Body of pancreas (tissue), 4 donors: ENCODE measurements at regions not wholly inside any gene's neighbourhood (a gene's known extent, or its start where the extent isn't known, plus 50 kb on each side); places are given as distances from the start of the nearest gene placed in this dataset.

Experiments used
- ATAC-seq: fragments of 150-250 bp; one replicate; pipeline ENCODE4 v1.9.1; 2016
- DNase-seq, 4 donors: peaks; one replicate each; pipeline ENCODE4 v3.0.0-alpha.2; 2019
- H3K27ac ChIP-seq, 4 donors: fragments of 200-600 bp; sonication (generic); 1 replicate in 3 of 4; 2 replicates in 1 of 4; pipeline versions ENCODE4 v1.5.1 to v1.6.1; 2016 to 2019; ENCODE audit warnings: mild to moderate bottlenecking in 1 of 4, mixed read lengths in 1 of 4, moderate library complexity in 1 of 4
- H3K27me3 ChIP-seq, 2 donors: fragments of 200-600 bp; sonication (generic); one replicate each; pipeline ENCODE4 v1.6.0; 2016; ENCODE audit warnings: mild to moderate bottlenecking in 1 of 2
- H3K36me3 ChIP-seq, 2 donors: fragments of 200-600 bp; sonication (generic); replicated peaks in 1 of 2; 2 replicates each; pipeline ENCODE4 v1.5.1; 2016; ENCODE audit warnings: low read depth in 2 of 2; ENCODE audit not compliant: insufficient read depth in 1 of 2
- H3K4me1 ChIP-seq: fragments of 200-600 bp; sonication (generic); one replicate; pipeline ENCODE4 v1.6.0; 2016
- H3K4me3 ChIP-seq, 2 donors: fragments of 200-600 bp; sonication (generic); 1 replicate in 1 of 2; 2 replicates in 1 of 2; pipeline ENCODE4 v1.5.1; 2016 to 2019
- H3K9me3 ChIP-seq, 3 donors: fragments of 200-600 bp; sonication (generic); 1 replicate in 2 of 3; 2 replicates in 1 of 3; pipeline ENCODE4 v1.5.1; 2016
- CTCF ChIP-seq, 7 experiments: fragments of 450-650 bp in 4 of 7; fragments of 200-600 bp in 3 of 7; sonication (generic) in 3 of 7; IDR thresholded peaks; one replicate each; pipeline ENCODE4 v1.5.1; 2016 to 2019; ENCODE audit warnings: antibody characterized with exemption in 7 of 7
- POLR2A ChIP-seq, 3 donors: fragments of 450-650 bp; IDR thresholded peaks; one replicate each; pipeline ENCODE4 v1.6.1; 2016; ENCODE audit warnings: antibody characterized with exemption in 3 of 3, mild to moderate bottlenecking in 2 of 3
- WGBS, 2 donors: methylation state at CpG; one replicate each; pipeline ENCODE4 v1.1.5; 2017; 5-methylcytosine and 5-hydroxymethylcytosine counted together
- intact Hi-C: fragments of 100-400 bp; cut with DNase I; formaldehyde crosslinking; loops from one replicate; pipeline ENCODE4 v1.15.1; 2023

- Histone ChIP-seq H3K4me1 (no peaks in the 10 kb centered on the region), H3K36me3 (no peaks in the 10 kb centered on the region), H3K9me3 (no peaks in the 10 kb centered on the region), H3K27me3 (no peaks in the 10 kb centered on the region), H3K27ac (no peak overlapping the region), H3K4me3 (no peak overlapping the region)
- no peak for ATAC-seq
- TF ChIP-seq CTCF (IDR thresholded peaks at IDR 0.05): no peak
- no peak for TF ChIP-seq POLR2A (IDR thresholded peaks at IDR 0.05)
- DNase-seq: no peak
- intact Hi-C loops: no loop called here
Measured at GRCh38 chr2:49798570-49798969, 644.3 kb upstream of the FSHR start.

GRCh38 chr2:49796266-49796665 lies 642.0 kb upstream of the FSHR start:
- Histone ChIP-seq H3K9me3 (no peaks in the 10 kb centered on the region), H3K4me3 (no peak overlapping the region), H3K4me1 (no peaks in the 10 kb centered on the region), H3K36me3 (no peaks in the 10 kb centered on the region), H3K27ac (no peak overlapping the region), H3K27me3 (no peaks in the 10 kb centered on the region)
- ATAC-seq: no peak
- no peak for DNase-seq
- WGBS, 2 donors: 71 to 80% methylated on average over 3 of the region's 3 CpGs
- TF ChIP-seq CTCF (IDR thresholded peaks at IDR 0.05) (no peak), POLR2A (IDR thresholded peaks at IDR 0.05) (no peak)
- intact Hi-C loops: no loop called here

DNA sequence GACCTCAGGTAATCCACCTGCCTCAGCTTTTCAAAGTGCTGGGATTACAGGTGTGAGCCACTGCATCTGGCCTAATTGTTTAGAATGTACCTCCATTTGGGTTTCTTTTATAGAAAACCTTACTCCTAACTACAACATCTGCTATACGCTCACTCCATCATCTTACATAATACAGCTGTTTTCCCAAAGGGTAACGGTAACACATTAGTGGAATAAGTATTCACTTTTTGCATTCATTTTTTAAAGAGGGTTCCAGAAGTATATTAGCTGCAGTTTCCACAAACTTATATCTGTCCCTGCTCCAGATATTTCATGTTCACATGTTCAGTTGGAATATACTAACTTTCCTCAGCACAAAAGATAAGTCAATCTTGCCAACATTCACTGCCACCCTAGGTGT lies 640.1 kb upstream of the FSHR start:
- no peaks in the 10 kb centered on the region for H3K9me3 ChIP-seq
- intact Hi-C loops: no loop called here
- TF ChIP-seq CTCF (IDR thresholded peaks at IDR 0.05): no peak
- TF ChIP-seq POLR2A (IDR thresholded peaks at IDR 0.05): no peak
- no peaks in the 10 kb centered on the region for H3K36me3 ChIP-seq
- ATAC-seq (no peak), DNase-seq (no peak)
- H3K4me1 ChIP-seq: no peaks in the 10 kb centered on the region
- no peaks in the 10 kb centered on the region for H3K27me3 ChIP-seq
- H3K4me3 ChIP-seq: no peak overlapping the region
- WGBS, 2 donors: 92 to 93% methylated on average over 2 of the region's 2 CpGs
- H3K27ac ChIP-seq: no peak overlapping the region

GRCh38 chr2:49788300-49788699 lies 634.0 kb upstream of the FSHR start:
- TF ChIP-seq POLR2A (IDR thresholded peaks at IDR 0.05): no peak
- no peak for TF ChIP-seq CTCF (IDR thresholded peaks at IDR 0.05)
- no peaks in the 10 kb centered on the region for H3K9me3 ChIP-seq
- H3K27ac ChIP-seq: no peak overlapping the region
- ATAC-seq: no peak
- intact Hi-C loops: no loop called here
- H3K4me1 ChIP-seq: no peaks in the 10 kb centered on the region
- no peaks in the 10 kb centered on the region for H3K27me3 ChIP-seq
- no peaks in the 10 kb centered on the region for H3K36me3 ChIP-seq
- DNase-seq: no peak
- no peak overlapping the region for H3K4me3 ChIP-seq

DNA sequence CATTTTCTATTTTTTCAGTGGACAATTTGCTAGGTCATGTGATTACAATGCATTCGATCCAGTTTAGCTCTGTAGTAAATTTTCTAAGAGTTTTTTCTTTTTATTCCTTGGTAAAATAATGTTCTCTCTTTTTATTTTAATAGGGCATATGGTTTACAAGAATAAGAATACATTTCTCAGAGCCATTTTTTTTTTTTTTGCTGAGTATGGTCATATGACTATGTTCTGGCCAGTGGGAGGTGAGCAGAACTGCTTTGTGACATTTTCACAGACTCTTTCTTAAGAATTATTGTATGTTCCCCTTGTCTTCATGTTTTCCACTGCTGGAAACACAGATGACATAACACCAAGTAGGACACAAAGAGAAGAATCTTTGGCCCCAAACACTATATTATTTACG lies 626.6 kb upstream of the FSHR start:
- 69 to 71% methylated on average over 2 of the region's 2 CpGs for WGBS, 2 donors
- H3K36me3 ChIP-seq: no peaks in the 10 kb centered on the region
- TF ChIP-seq CTCF (IDR thresholded peaks at IDR 0.05) (no peak), POLR2A (IDR thresholded peaks at IDR 0.05) (no peak)
- H3K4me3 ChIP-seq: no peak overlapping the region
- H3K27ac ChIP-seq: no peak overlapping the region
- no peak for ATAC-seq
- no peaks in the 10 kb centered on the region for H3K27me3 ChIP-seq
- no peaks in the 10 kb centered on the region for H3K4me1 ChIP-seq
- no peaks in the 10 kb centered on the region for H3K9me3 ChIP-seq
- intact Hi-C loops: no loop called here
- DNase-seq: no peak
